Hematopoietic multipotent progenitor cell treated with erythropoietin and hydrocortisone succinate and interleukin-3 and kit ligand, for 17 days (in vitro differentiated cells): ENCODE measurements at regions not wholly inside any gene's neighbourhood (a gene's known extent, or its start where the extent isn't known, plus 50 kb on each side); places are given as distances from the start of the nearest gene placed in this dataset.

Experiments
- DNase-seq: peaks from one replicate; pipeline ENCODE4 v3.0.0-alpha.2; 2015; ENCODE audit warnings: low spot score

DNA sequence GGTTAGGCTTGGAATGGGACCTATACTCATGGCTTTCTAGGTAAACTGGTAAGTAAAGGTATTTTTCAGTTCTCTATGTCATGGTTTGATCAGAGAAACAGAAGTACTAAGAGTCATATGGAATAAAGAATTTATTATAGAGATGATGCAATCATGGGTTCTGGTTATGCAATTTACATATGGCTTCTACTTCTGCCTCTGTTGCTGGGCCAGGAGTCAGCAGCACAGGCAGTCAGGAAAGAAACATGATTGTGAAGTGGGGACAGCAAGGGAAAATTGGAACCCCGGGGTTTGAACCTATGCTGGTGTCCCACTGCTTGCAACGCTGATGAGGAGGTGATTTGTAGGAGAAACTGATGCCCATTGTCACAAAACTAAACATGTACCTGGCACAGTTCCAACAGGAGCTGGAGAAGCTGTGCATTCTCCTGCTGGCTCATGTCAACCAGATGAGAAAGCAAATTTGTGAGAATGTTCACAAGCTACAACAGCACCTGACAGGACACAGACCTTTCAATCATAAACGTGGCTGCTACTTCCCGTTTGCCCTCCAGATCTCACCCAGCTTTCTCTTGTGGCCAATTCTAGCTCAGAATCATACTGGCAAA, 887.1 kb downstream of the TFAP2A start:
- DNase-seq = no peak

GRCh38 chr6:9523462-9523861, 891.4 kb downstream of the TFAP2A start:
- no peak for DNase-seq

GRCh38 chr6:9522101-9522500, 892.8 kb downstream of the TFAP2A start:
- no peak for DNase-seq

DNA sequence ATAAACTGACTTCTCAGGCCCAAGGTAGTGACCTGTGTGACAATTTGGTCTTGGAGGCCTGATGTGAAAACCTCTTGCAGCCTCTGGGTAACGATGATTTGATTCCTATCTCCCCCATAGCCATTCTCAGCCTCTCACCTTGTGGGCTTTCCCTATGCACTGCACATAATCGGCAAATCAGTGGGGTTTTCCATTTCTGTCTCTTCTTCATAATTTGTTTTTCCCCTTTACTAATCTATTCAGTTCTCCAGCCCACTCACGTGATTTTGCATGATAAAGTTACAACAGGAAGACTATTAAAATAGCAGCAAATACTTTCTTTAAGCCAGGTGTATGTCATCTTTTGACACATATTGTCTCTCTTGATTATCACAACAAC, 893.7 kb downstream of the TFAP2A start:
- no peak for DNase-seq

GRCh38 chr6:9520417-9521151, 894.3 kb downstream of the TFAP2A start:
- DNase-seq = no peak

GRCh38 chr6:9518431-9518830, 896.4 kb downstream of the TFAP2A start:
- no peak for DNase-seq

DNA sequence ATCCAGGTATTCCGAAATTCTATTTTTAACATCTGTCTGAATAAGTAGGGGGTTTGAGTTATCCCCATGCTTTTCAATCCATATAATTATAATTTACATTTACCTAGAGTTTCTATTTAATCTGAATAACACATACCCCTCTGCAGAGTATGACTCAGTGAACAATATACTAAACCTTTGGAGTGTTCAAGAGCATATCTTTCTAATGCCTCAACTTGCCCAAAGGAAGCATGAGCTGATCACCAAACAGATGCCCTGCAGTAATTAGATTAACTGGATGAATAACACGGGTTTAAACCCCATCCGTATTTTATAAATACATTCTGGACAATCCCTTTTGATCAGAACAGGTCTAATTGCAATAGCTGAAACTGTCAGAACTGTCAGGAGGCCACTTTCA, 897.1 kb downstream of the TFAP2A start:
- DNase-seq = no peak

DNA sequence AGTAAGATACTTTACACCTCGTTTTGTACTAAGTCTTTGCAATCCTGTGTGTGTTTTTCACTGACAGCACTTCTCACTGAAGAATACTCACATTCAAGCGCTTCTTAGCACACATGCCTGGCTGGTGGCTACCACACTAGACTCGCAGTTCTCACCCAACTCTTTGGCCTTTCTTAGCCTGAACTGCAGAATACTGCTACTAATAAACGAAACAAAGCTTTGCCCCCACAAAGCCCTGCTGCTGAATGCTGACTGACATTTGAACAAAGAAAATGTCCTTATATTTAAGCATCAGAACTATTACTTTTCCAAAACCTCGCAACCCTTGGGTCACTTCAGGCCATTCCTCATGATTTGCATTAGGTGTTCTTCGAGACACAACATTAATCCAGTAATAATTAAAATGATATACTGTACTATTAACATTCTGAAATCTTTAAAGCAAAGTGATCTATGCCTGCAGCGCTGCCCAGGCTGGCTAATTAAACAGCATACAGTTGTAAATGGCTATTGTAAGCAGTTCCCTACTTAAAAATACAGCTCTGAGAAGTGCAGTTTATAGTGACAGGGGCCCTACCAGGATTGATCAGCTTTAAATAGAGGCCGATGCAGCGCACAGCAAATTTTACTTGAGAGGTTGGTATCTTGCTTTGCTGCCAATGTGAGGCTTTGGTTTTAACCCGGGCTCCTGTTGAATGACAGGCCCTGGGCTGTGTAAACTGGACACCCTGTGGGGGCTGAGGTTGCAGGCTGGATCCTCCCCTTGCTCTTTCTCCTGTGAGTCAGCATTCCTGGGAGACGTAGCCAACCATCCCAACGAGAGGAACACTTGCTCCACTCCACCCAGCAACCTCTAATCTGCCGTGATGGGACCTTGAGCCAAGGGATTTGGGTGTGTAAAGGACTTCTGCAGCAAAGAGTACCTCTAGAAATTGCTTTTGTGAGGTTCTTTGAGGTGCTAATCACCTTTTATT, 899.0 kb downstream of the TFAP2A start:
- no peak for DNase-seq

DNA sequence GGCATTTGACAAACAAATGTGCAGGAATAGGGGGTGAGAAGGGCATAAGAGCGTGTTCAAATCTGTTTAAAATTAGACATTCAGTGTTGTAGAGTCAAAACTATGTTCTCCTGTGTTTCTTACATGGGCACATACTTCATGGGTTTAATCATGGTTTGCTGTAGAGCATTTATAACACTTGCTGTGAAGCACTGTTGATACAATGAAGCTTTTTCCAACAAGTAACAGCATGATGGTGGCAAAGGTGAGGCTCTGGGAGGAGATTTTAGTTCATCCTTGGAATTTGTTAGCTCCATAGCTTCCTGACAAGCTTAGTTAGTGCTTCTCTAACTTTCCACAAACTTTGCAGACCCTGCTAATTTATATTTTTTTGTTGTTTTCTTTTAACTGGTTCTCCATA, 900.7 kb downstream of the TFAP2A start:
- no peak for DNase-seq

DNA sequence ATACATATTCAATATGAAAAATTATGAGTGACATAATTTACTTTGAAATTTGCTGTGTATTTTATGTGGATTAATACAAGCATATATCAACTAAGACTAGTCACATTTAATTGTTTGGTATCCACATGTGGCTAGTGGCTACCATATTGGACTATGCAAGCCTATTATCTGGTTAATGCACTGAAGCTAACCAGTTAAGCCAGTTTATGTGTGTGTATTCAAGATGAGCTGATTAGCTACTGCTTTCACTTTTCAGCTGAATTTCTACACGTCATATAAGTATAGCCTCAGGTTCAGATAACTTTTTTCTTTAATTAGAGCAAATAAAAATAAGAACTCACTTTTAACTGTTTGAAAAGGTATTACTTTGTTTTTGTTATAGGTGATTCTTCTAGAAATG, 903.7 kb downstream of the TFAP2A start:
- DNase-seq = no peak

DNA sequence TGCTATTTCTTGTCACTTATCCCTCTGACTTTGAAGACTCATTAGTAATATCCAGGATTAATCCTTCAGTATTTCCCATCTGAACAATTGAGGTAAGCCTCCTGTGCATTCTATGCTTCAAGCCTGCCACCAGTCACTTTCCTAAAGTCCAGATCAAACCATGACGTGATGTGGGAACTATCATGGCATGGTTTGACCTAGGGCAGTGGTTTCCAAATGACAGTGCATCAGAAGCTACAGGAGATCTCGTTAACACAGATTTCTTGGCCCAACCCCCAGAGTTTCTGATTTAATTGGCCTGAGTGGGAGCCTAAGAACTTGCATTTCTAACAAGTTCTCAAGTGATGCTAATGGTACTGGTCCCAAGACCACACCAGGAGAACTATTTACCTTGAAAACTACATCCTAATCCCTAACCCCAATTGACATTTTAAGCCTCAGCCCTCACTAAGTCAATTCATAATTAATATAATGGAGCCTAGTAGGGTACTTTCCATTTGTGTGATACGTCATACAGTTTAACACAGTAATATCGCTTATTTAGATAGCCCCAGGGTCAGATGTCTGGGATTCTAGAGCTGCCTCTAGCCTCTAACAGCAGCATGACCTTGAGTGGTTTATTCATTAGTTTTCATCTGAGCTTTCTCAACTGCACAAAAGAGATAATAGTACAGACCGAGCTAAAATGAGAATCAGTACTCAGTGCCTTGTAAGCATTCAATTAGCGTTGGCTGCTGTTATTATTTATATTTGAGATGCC, 907.6 kb downstream of the TFAP2A start:
- DNase-seq = no peak

DNA sequence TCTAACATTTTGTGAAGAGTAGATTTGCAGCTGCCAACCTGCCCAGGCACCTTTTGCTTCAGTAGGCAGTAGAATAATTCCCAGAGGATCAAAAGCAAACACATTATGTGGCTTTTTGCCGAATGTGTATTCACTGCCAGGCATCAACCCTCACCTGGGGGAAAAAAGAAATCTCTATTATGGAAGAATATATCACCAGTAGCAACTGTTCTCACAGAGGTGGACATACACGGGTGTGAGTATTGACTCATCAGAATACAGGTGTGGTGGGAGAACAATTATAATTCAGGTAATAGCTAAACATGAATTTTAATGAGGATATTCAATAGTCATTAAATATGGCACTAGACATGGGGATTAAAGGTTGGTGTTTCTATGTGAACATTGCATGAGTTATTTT, 910.7 kb downstream of the TFAP2A start:
- no peak for DNase-seq

DNA sequence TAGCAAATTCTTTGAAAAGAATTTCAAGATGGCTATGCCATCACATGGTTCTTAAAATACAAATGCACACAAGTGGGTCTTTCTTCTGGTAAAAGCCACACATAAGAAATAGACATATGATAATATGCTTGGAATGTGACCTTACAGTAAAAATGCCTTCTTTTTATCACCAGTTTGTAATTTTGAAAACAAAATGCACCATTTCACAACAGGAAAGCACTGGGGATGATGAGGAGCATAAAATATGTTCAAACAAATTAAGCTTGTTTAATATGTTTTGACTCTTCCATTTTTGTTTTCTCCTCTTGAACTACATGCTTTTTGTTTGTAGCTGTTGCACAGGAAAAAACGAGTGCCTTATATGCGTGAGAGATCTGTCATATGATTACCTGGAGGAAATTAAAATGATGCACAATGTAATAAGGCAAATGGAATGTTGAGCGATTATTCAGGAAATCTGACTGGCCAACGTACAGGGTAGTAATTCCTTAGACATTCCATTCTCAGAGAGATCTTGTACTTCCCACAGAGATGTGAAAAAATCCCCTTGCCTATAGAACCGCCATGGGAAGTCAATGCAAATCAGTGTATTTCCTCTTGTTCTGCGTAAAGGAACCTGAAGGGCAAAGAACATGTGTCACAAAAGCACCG, 911.6 kb downstream of the TFAP2A start:
- DNase-seq = no peak

DNA sequence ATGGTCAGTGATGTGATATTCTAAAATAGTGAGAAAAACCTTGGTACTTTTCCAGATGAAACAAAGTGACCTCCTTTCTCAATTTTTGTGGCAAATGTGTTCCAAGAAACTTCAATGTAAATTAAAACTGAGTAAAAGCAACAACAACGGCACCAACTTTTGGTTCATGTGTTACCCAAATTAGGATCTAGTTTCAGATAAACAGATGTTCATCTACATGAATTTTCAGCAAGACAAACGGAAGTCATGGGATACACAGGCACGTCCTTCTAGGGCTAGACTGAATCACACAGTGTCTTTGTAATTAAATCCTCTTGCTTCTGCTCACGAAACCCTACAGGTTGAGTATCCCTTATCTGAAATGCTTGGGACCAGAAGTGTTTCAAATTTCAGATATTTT, 915.2 kb downstream of the TFAP2A start:
- no peak for DNase-seq

- no peak for DNase-seq
Observed at GRCh38 chr6:9496837-9497236, 918.0 kb downstream of the TFAP2A start.

GRCh38 chr6:9494864-9495263, 920.0 kb downstream of the TFAP2A start:
- DNase-seq = no peak

DNA sequence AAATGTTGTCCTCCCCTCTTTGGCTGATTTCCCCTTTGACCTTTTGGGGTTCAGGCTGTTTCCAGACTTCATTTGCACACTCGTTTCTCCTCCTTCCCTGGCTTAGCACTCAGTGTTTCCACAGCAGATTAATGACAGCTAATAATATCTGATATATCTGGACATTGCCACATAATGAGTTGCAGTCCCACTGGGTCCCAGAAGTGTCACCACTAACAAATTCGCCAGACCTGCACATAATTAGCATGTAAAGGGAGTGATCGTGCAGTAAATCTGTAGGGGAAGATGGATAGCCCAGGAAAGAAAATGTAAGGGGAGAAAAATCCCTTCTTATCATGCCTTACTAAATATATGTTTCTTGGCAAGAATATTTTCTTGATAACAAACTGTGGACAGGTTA, 922.1 kb downstream of the TFAP2A start:
- DNase-seq = no peak

DNA sequence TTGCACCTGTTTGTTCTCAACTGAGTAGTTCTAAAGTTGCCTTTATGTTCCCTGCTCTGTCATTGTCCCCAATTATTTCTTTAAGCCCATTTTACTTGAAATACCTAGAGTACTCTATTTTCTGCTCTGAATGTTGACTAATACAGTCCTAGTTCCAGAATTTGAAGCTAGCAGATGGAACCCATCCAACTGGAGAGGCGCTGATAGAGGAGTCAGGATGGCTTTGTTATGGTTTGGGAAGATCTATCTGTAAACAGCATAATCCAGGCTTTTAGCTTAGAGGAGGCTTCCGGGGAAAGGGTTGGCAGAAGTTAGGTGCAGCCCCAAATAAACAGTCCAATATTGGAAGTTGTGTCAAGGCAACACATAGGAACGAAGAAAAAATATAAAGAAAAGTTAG, 927.7 kb downstream of the TFAP2A start:
- DNase-seq = no peak

- no peak for DNase-seq
Observed at GRCh38 chr6:9485992-9486391, 928.9 kb downstream of the TFAP2A start.

DNA sequence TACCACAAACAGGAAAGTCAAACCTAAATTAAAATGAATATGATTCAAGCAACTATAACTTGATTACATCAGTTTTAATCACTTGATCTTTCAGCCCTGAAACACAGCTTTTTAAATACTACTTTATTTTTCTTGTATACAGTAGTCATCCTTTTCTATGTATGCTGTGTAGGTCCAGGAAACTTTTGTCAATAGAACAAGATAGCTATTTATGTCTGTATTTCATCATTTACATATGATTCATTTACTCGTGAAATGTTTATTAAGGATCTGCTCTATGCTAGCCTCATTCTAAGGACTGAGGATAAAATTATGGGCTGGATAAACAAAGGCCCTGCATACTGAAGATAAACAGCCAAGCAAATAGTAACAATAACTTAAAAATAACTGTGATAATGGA, 930.2 kb downstream of the TFAP2A start:
- DNase-seq = no peak

DNA sequence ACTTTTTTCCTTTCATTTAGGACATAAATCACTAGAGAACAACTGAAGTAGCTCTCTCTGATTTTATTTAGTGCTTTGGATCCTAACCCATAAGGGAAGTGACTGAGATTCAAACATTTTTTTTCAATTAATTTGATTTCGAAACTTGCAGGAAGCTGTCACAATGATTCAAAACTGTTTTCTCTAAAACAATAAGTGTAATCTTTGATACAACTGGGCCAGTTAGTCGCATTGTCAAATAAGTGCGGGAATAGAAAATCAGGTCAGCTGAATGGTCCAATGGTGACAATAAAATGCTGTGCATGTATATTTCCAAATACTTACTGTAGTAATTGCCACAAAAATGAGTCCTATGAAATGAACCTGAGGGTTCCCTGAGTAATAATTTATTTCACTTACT, 930.8 kb downstream of the TFAP2A start:
- DNase-seq = no peak
